ENCODE measurements at regions not wholly inside any gene's neighbourhood (a gene's known extent, or its start where the extent isn't known, plus 50 kb on each side); places are given as distances from the start of the nearest gene placed in this dataset.
"Not testable (repeated sequence)": the region's sequence is repeated elsewhere in the genome, so short reads cannot be mapped to it uniquely, and the experiment has no call there.

GRCh38 chr2:194320520-194320919, 1336.5 kb upstream of the SLC39A10 start:
- DNase-seq = no peak

- DNase-seq = no peak
Observed at GRCh38 chr2:194319222-194319992, 1337.6 kb upstream of the SLC39A10 start.

GRCh38 chr2:194314042-194314441, 1343.0 kb upstream of the SLC39A10 start:
- no peak for DNase-seq

GRCh38 chr2:194304191-194304590, 1352.8 kb upstream of the SLC39A10 start:
- DNase-seq = no peak

- no peak for DNase-seq
Observed at GRCh38 chr2:194301946-194302345, 1355.1 kb upstream of the SLC39A10 start.

- no peak for DNase-seq
Observed at GRCh38 chr2:194294156-194294555, 1362.9 kb upstream of the SLC39A10 start.

GRCh38 chr2:194291104-194291503, 1365.9 kb upstream of the SLC39A10 start:
- no peak for DNase-seq

GRCh38 chr2:194289712-194290346, 1367.2 kb upstream of the SLC39A10 start:
- DNase-seq = no peak

GRCh38 chr2:194276667-194277066, 1380.4 kb upstream of the SLC39A10 start:
- DNase-seq = not testable (repeated sequence)

GRCh38 chr2:194271293-194271961, 1385.6 kb upstream of the SLC39A10 start:
- DNase-seq = no peak

GRCh38 chr2:194270648-194271047, 1386.4 kb upstream of the SLC39A10 start:
- DNase-seq = no peak

GRCh38 chr2:194264586-194264985, 1392.4 kb upstream of the SLC39A10 start:
- no peak for DNase-seq

- no peak for DNase-seq
Observed at GRCh38 chr2:194260185-194260584, 1396.8 kb upstream of the SLC39A10 start.

- no peak for DNase-seq
Observed at GRCh38 chr2:194257095-194257494, 1399.9 kb upstream of the SLC39A10 start.

- DNase-seq = no peak
Observed at GRCh38 chr2:194253528-194254259, 1403.3 kb upstream of the SLC39A10 start.

GRCh38 chr2:194252127-194252526, 1404.9 kb upstream of the SLC39A10 start:
- no peak for DNase-seq

- DNase-seq = no peak
Observed at GRCh38 chr2:194232600-194232999, 1424.4 kb upstream of the SLC39A10 start.

- no peak for DNase-seq
Observed at GRCh38 chr2:194223218-194223617, 1433.8 kb upstream of the SLC39A10 start.

- no peak for DNase-seq
Observed at GRCh38 chr2:194214192-194214591, 1442.8 kb upstream of the SLC39A10 start.

- DNase-seq = no peak
Observed at GRCh38 chr2:194205568-194206227, 1451.3 kb upstream of the SLC39A10 start.

- no peak for DNase-seq
Observed at GRCh38 chr2:194203898-194204297, 1453.1 kb upstream of the SLC39A10 start.

GRCh38 chr2:194182888-194183287, 1474.1 kb upstream of the SLC39A10 start:
- DNase-seq = no peak

GRCh38 chr2:194176134-194176533, 1480.9 kb upstream of the SLC39A10 start:
- no peak for DNase-seq
